Aorta (tissue), 5 donors: ENCODE measurements at regions not wholly inside any gene's neighbourhood (a gene's known extent, or its start where the extent isn't known, plus 50 kb on each side); places are given as distances from the start of the nearest gene placed in this dataset.

ENCODE experiments used
- ATAC-seq: fragments of 200-7000 bp; cut with Tn5 transposase; one replicate; pipeline ENCODE4 v1.9.1; 2022; ENCODE audit warnings: moderate library complexity; ENCODE audit not compliant: low FRiP score
- DNase-seq, 2 donors: peaks; one replicate each; pipeline ENCODE4 v3.0.0-alpha.2; 2020
- H3K27ac ChIP-seq, 2 donors: one replicate each; pipeline ENCODE4 v1.5.1; 2013; ENCODE audit warnings: low read length in 2 of 2, mild to moderate bottlenecking in 2 of 2, moderate library complexity in 2 of 2, control low read depth in 1 of 2, inconsistent platforms in 1 of 2, low read depth in 1 of 2
- H3K27me3 ChIP-seq, 2 donors: one replicate each; pipeline ENCODE4 v1.6.1; 2013; ENCODE audit warnings: control low read depth in 1 of 2, low read length in 1 of 2, mild to moderate bottlenecking in 1 of 2, moderate library complexity in 1 of 2; ENCODE audit not compliant: insufficient read depth in 2 of 2, control insufficient read depth in 1 of 2
- H3K36me3 ChIP-seq, 2 donors: one replicate each; pipeline ENCODE4 v1.6.1; 2013; ENCODE audit warnings: control low read depth in 1 of 2, low read length in 1 of 2, mild to moderate bottlenecking in 1 of 2; ENCODE audit not compliant: insufficient read depth in 2 of 2, control insufficient read depth in 1 of 2
- H3K4me1 ChIP-seq, 2 donors: one replicate each; pipeline ENCODE4 v1.6.1; 2013; ENCODE audit warnings: low read length in 2 of 2, control low read depth in 1 of 2, mild to moderate bottlenecking in 1 of 2, moderate library complexity in 1 of 2; ENCODE audit not compliant: insufficient read depth in 2 of 2, control insufficient read depth in 1 of 2
- H3K4me3 ChIP-seq, 2 donors: one replicate each; pipeline ENCODE4 v1.5.1; 2013; ENCODE audit warnings: low read length in 2 of 2, control low read depth in 1 of 2, mild to moderate bottlenecking in 1 of 2
- H3K9me3 ChIP-seq: one replicate; pipeline ENCODE4 v1.6.1; 2013; ENCODE audit warnings: mild to moderate bottlenecking, low read length; ENCODE audit not compliant: control insufficient read depth
- WGBS, 2 donors: extraction: QIAGEN DNeasy Blood & Tissue Kit; methylation state at CpG; one replicate each; pipeline ENCODE4 v1.1.7; 2013; 5-methylcytosine and 5-hydroxymethylcytosine counted together
- intact Hi-C, 2 donors: fragments of 100-400 bp; cut with DNase I; formaldehyde crosslinking; loops; one replicate each; pipeline versions ENCODE4 v1.14.2 to v1.15.0; 2022
- donor health status: healthy with polysubstance abuse.
- donor health status: Bipolar disorder and iron deficiency.
- donor health status: DM: no; HTN: no; CAD: no.
- donor health status: DM: no; HTN: no; CAD: no.
- donor health status: DM: yes; HTN: yes; CAD: no.

DNA sequence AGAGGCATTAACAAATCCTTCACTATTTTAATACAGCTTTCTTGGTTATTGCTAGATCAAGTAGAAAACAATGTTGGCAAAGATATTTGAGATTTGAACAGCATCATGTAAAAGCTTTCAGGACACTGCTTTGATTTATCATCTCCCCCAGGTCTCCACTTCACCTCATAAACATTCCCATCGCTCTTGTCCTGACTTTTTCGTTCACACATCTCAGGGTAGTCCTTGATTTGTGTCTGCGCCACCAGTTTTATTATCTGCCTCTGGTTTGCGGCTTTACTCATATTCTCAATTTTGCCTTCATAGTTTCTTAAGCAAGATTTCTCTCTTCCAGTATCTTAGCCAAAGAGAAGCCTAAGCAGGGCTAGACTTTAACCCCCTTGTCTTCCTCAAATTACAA, 63.5 kb upstream of the ROR1 start:
- 94 to 96% methylated on average over 4 of the region's 4 CpGs for WGBS, 2 donors
- Histone ChIP-seq H3K4me1 (no peaks in the 10 kb centered on the region), H3K4me3 (no peak overlapping the region), H3K36me3 (no peaks in the 10 kb centered on the region), H3K27ac (no peak overlapping the region), H3K27me3 (no peaks in the 10 kb centered on the region), H3K9me3 (no peaks in the 10 kb centered on the region)
- intact Hi-C loops, result no loop called here
- DNase-seq, result no peak
- ATAC-seq, result no peak

- H3K9me3 ChIP-seq, result no peaks in the 10 kb centered on the region
- H3K27me3 ChIP-seq, result no peaks in the 10 kb centered on the region
- WGBS, 2 donors, result 91 to 96% methylated on average over 1 of the region's 1 CpG
- H3K4me1 ChIP-seq, result no peaks in the 10 kb centered on the region
- intact Hi-C loops, result no loop called here
- H3K36me3 ChIP-seq, result no peaks in the 10 kb centered on the region
- no peak overlapping the region for H3K27ac ChIP-seq
- no peak for ATAC-seq
- DNase-seq, result no peak
- no peak overlapping the region for H3K4me3 ChIP-seq
Measured at GRCh38 chr1:63710761-63711380, 62.9 kb upstream of the ROR1 start.

- Histone ChIP-seq H3K4me3 (no peak overlapping the region), H3K4me1 (no peaks in the 10 kb centered on the region), H3K27me3 (no peaks in the 10 kb centered on the region), H3K36me3 (no peaks in the 10 kb centered on the region), H3K9me3 (no peaks in the 10 kb centered on the region), H3K27ac (no peak overlapping the region)
- no peak for ATAC-seq
- WGBS, 2 donors, result 80 to 89% methylated on average over 3 of the region's 3 CpGs
- DNase-seq, result no peak
- intact Hi-C loops, result no loop called here
Measured at GRCh38 chr1:63713041-63713440, 60.8 kb upstream of the ROR1 start.

DNA sequence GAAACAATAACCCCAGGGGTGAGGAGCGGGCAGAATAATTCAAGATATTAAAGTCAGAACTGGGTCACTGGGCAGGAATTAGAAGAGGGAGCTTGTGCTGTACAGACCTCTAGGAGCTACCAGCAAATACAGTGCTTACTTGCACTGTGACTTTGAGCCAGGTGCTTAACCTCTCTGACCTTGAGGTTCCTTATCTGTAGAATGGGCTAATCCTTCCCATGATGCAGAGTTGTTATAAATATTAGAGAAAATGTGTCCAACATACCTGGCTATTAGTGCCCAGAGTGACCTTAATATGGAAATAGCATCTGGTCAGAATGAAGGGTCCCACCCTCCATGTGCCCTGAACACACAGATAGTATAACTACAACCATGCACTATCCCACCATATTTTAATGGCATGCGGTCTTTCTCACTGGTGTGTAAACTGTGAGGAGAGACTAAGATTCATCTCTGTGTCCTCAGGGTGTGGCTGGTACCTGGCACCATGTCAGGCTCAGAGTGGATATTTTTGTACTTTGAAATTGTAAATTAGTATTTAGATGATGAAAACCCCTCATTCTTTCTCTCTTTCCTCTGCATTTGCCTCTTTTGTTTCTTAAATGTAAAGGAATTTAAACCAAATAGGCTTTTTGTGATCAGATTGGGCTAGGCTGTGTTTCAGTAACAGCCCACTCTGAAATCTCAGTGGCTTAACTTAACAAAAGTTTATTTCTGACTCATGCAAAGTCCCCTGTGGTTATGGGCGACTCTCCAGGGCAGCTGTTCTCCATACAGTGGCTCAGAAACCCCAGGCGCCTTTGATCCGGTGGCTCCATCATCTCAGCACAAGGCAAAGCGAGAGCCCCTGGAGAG, 60.0 kb upstream of the ROR1 start:
- no peaks in the 10 kb centered on the region for H3K36me3 ChIP-seq
- H3K9me3 ChIP-seq, result no peaks in the 10 kb centered on the region
- no peak overlapping the region for H3K4me3 ChIP-seq
- no peaks in the 10 kb centered on the region for H3K27me3 ChIP-seq
- no peak overlapping the region for H3K27ac ChIP-seq
- 58 to 60% methylated on average over 6 of the region's 6 CpGs for WGBS, 2 donors
- DNase-seq (peak in 1 of 2 donors; percentile 70), ATAC-seq (no peak)
- intact Hi-C loops, result no loop called here
- no peaks in the 10 kb centered on the region for H3K4me1 ChIP-seq

DNA sequence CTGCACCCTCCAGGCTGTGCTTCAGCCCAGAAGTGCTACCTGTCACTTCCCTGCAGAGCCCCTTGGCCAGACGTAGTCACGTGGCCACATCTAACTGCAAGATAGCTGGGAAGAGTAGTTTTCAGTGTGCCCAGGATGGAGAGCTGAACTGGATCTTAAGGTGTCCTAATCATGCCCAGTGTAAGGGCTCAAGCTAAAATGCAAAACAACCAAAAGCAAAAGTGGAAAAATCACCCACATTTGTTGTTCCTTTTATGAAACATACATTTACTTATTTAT, 59.4 kb upstream of the ROR1 start:
- no peak for ATAC-seq
- Histone ChIP-seq H3K27ac (no peak overlapping the region), H3K4me3 (no peak overlapping the region), H3K36me3 (no peaks in the 10 kb centered on the region), H3K27me3 (no peaks in the 10 kb centered on the region), H3K4me1 (no peaks in the 10 kb centered on the region), H3K9me3 (no peaks in the 10 kb centered on the region)
- 51 to 60% methylated on average over 2 of the region's 2 CpGs for WGBS, 2 donors
- no peak for DNase-seq
- intact Hi-C loops, result no loop called here

DNA sequence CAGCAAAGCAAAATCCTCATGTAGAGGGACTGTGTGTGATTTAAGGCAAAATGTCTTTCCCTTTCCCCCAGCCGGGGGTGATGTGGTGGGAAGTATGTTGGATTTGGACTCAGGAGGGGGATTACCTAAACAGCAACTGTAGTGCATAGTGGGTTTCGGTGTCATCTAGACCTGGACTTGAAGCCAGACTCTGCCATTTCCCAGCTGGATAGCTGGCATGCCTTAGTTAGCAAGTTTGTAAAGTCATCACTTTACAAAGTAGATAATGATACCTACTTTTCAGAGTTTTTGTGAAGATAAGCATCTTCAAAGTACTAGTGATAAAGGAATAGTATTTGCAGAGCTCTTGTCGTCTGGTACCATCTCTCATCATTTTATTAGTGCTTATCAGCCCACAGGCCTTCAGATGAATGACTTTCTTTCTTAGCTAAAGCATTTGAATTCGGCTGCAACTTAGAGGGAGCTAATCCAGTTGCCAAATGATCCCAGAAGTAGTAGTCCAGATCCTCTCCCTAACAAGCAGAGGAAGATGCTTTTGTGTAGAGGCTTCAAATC, 56.2 kb upstream of the ROR1 start:
- no peaks in the 10 kb centered on the region for H3K27me3 ChIP-seq
- H3K36me3 ChIP-seq, result no peaks in the 10 kb centered on the region
- no peak overlapping the region for H3K27ac ChIP-seq
- 91 to 94% methylated on average over 4 of the region's 4 CpGs for WGBS, 2 donors
- no peak for DNase-seq
- ATAC-seq, result no peak
- intact Hi-C loops, result no loop called here
- H3K4me3 ChIP-seq, result no peak overlapping the region
- no peaks in the 10 kb centered on the region for H3K4me1 ChIP-seq
- H3K9me3 ChIP-seq, result no peaks in the 10 kb centered on the region

- Histone ChIP-seq H3K27me3 (no peaks in the 10 kb centered on the region), H3K4me3 (no peak overlapping the region), H3K9me3 (no peaks in the 10 kb centered on the region), H3K27ac (no peak overlapping the region), H3K36me3 (no peaks in the 10 kb centered on the region), H3K4me1 (no peaks in the 10 kb centered on the region)
- intact Hi-C loops, result no loop called here
- ATAC-seq (no peak), DNase-seq (no peak)
- 95 to 96% methylated on average over 4 of the region's 4 CpGs for WGBS, 2 donors
Measured at GRCh38 chr1:63718541-63718970, 55.3 kb upstream of the ROR1 start.

DNA sequence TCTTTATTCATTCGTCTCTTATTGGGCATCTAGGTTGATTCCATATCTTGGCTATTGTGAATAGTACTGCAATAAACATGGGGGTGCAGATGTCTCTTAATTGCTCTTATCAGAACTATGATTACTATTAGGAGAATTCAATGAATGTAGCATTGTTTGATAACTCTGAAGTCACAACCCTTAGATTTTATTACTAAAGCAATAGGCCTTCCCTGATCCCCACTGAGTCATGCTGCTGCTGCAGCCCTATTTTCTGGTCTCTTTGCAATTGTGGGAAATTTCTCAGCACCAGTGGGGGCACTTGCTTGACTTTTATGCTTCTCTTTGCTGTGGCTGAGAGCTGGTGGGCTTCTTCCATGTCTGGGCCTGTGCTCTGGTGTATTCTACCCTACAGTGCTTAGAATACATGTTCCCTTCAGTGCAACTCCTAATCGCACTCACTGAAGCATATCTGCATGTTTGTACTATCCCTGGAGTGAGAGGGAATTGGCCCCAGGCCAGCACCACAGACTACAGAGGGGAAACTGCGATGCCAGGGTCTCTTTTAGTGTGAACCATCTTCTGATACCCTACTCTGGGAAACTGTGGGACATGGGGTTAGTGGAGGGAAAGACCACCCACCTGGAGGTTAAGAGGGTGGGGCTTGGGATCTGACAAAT, 52.2 kb upstream of the ROR1 start:
- DNase-seq, result no peak
- Histone ChIP-seq H3K4me3 (no peak overlapping the region), H3K9me3 (no peaks in the 10 kb centered on the region), H3K27ac (no peak overlapping the region), H3K4me1 (no peaks in the 10 kb centered on the region), H3K27me3 (no peaks in the 10 kb centered on the region), H3K36me3 (no peaks in the 10 kb centered on the region)
- no peak for ATAC-seq
- intact Hi-C loops, result no loop called here
- 62 to 70% methylated on average over 3 of the region's 3 CpGs for WGBS, 2 donors
